ENCODE measurements at regions not wholly inside any gene's neighbourhood (a gene's known extent, or its start where the extent isn't known, plus 50 kb on each side); places are given as distances from the start of the nearest gene placed in this dataset.
A peak's percentile ranks its signal among the peaks of the same experiment; 100 is the strongest.

GRCh38 chr2:185291035-185291647 is 447.5 kb upstream of the FSIP2 start:
- peak; percentile 62 for DNase-seq
- no peaks in the 10 kb centered on the region for H3K9me3 ChIP-seq
- WGBS, 2 donors: 42 to 54% methylated on average over 7 of the region's 7 CpGs

GRCh38 chr2:185299867-185300266 is 438.7 kb upstream of the FSIP2 start:
- WGBS, 2 donors: 85 to 86% methylated on average over 5 of the region's 5 CpGs

More at GRCh38 chr2:185291035-185291647, 447.5 kb upstream of the FSIP2 start:
- Histone ChIP-seq H3K4me1 (no peaks in the 10 kb centered on the region), H3K27ac (no peak overlapping the region), H3K27me3 (no peaks in the 10 kb centered on the region), H3K36me3 (no peaks in the 10 kb centered on the region), H3K4me3 (no peak overlapping the region)
- TF ChIP-seq EP300 (IDR thresholded peaks at IDR 0.05): no peak
- peak in 1 of 4 experiments; percentile 37 for TF ChIP-seq CTCF (IDR thresholded peaks at IDR 0.05)
- intact Hi-C loops (cut with DNase I): no loop called here

GRCh38 chr2:185306119-185306518 is 432.5 kb upstream of the FSIP2 start:
- 90 to 92% methylated on average over 1 of the region's 1 CpG for WGBS, 2 donors
- no peak overlapping the region for H3K27ac ChIP-seq
- no peaks in the 10 kb centered on the region for H3K27me3 ChIP-seq
- no peaks in the 10 kb centered on the region for H3K9me3 ChIP-seq
- no peaks in the 10 kb centered on the region for H3K36me3 ChIP-seq
- no peak for DNase-seq
- TF ChIP-seq POLR2AphosphoS5 (IDR thresholded peaks at IDR 0.05) (no peak), CTCF (IDR thresholded peaks at IDR 0.05) (no peak), EP300 (IDR thresholded peaks at IDR 0.05) (no peak)
- H3K4me3 ChIP-seq: no peak overlapping the region
- H3K4me1 ChIP-seq: no peaks in the 10 kb centered on the region
- intact Hi-C loops (cut with DNase I): no loop called here

More at GRCh38 chr2:185299867-185300266, 438.7 kb upstream of the FSIP2 start:
- Histone ChIP-seq H3K27me3 (no peaks in the 10 kb centered on the region), H3K4me3 (no peak overlapping the region), H3K36me3 (no peaks in the 10 kb centered on the region), H3K9me3 (no peaks in the 10 kb centered on the region), H3K27ac (no peak overlapping the region), H3K4me1 (no peaks in the 10 kb centered on the region)
- DNase-seq: no peak
- TF ChIP-seq EP300 (IDR thresholded peaks at IDR 0.05) (no peak), POLR2A (IDR thresholded peaks at IDR 0.05) (no peak), CTCF (IDR thresholded peaks at IDR 0.05) (no peak)
- intact Hi-C loops (cut with DNase I): no loop called here

GRCh38 chr2:185316383-185316782 is 422.2 kb upstream of the FSIP2 start:
- H3K4me3 ChIP-seq: no peak overlapping the region
- no peaks in the 10 kb centered on the region for H3K27me3 ChIP-seq
- intact Hi-C loops (cut with DNase I): no loop called here
- H3K36me3 ChIP-seq: no peaks in the 10 kb centered on the region
- WGBS, 2 donors: 37 to 38% methylated on average over 2 of the region's 2 CpGs
- DNase-seq: no peak
- H3K27ac ChIP-seq: no peak overlapping the region
- TF ChIP-seq CTCF (IDR thresholded peaks at IDR 0.05) (no peak), EP300 (IDR thresholded peaks at IDR 0.05) (no peak), POLR2A (IDR thresholded peaks at IDR 0.05) (no peak), POLR2AphosphoS5 (IDR thresholded peaks at IDR 0.05) (no peak)
- no peaks in the 10 kb centered on the region for H3K4me1 ChIP-seq
- H3K9me3 ChIP-seq: no peaks in the 10 kb centered on the region

- no peaks in the 10 kb centered on the region for H3K9me3 ChIP-seq
Measured at GRCh38 chr2:185318271-185318724, 420.3 kb upstream of the FSIP2 start.

More at GRCh38 chr2:185318271-185318724, 420.3 kb upstream of the FSIP2 start:
- Histone ChIP-seq H3K36me3 (no peaks in the 10 kb centered on the region), H3K4me1 (no peaks in the 10 kb centered on the region), H3K27me3 (no peaks in the 10 kb centered on the region), H3K27ac (no peak overlapping the region), H3K4me3 (no peak overlapping the region)
- intact Hi-C loops (cut with DNase I): no loop called here
- TF ChIP-seq POLR2AphosphoS5 (IDR thresholded peaks at IDR 0.05) (no peak), EP300 (IDR thresholded peaks at IDR 0.05) (no peak), CTCF (IDR thresholded peaks at IDR 0.05) (no peak), POLR2A (IDR thresholded peaks at IDR 0.05) (no peak)
- no peak for DNase-seq
- WGBS, 2 donors: 14 to 44% methylated on average over 2 of the region's 2 CpGs
